Thyroid gland (tissue), 4 donors: ENCODE measurements at regions not wholly inside any gene's neighbourhood (a gene's known extent, or its start where the extent isn't known, plus 50 kb on each side); places are given as distances from the start of the nearest gene placed in this dataset.

Experiments
- POLR2A ChIP-seq, 2 donors: fragments of 450-650 bp; IDR thresholded peaks; one replicate each; pipeline ENCODE4 v1.6.1; 2017; ENCODE audit warnings: antibody characterized with exemption in 2 of 2, mild to moderate bottlenecking in 2 of 2, moderate library complexity in 1 of 2
- TF ChIP-seq, protein P1 (sequence below), 6 experiments: fragments of 200-600 bp in 3 of 6; fragments of 450-650 bp in 3 of 6; sonication (generic) in 3 of 6; IDR thresholded peaks; one replicate each; pipeline ENCODE4 v1.5.1; 2016 to 2019; ENCODE audit warnings: antibody characterized with exemption in 6 of 6, mild to moderate bottlenecking in 2 of 6, inconsistent platforms in 1 of 6, moderate library complexity in 1 of 6

DNA sequence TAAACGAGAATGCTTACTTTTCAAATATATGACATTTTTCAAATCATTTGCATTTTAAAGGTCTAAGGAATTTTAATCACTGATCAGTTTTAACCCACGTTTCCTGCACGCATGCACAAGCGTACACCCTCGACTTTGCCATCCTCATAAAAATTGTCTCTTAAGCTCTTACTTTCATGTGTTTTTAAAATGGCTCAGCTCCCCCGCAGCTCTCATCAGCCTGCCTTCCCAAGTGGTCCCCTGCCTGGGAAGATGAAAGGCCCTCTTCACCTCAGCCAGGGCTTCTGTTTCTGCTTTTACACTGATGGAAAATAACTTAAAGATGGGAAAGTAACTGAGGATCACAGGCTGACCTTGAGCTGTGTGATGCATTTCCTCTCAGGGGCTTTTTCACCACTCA, 131.6 kb upstream of the LSM8 start:
- TF ChIP-seq, protein P1, sequence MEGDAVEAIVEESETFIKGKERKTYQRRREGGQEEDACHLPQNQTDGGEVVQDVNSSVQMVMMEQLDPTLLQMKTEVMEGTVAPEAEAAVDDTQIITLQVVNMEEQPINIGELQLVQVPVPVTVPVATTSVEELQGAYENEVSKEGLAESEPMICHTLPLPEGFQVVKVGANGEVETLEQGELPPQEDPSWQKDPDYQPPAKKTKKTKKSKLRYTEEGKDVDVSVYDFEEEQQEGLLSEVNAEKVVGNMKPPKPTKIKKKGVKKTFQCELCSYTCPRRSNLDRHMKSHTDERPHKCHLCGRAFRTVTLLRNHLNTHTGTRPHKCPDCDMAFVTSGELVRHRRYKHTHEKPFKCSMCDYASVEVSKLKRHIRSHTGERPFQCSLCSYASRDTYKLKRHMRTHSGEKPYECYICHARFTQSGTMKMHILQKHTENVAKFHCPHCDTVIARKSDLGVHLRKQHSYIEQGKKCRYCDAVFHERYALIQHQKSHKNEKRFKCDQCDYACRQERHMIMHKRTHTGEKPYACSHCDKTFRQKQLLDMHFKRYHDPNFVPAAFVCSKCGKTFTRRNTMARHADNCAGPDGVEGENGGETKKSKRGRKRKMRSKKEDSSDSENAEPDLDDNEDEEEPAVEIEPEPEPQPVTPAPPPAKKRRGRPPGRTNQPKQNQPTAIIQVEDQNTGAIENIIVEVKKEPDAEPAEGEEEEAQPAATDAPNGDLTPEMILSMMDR (IDR thresholded peaks at IDR 0.05): no peak
- no peak for TF ChIP-seq POLR2A (IDR thresholded peaks at IDR 0.05)
